B cell (primary cell): ENCODE measurements at regions not wholly inside any gene's neighbourhood (a gene's known extent, or its start where the extent isn't known, plus 50 kb on each side); places are given as distances from the start of the nearest gene placed in this dataset.
"Not testable (repeated sequence)": the region's sequence is repeated elsewhere in the genome, so short reads cannot be mapped to it uniquely, and the experiment has no call there.

Experiments used
- ATAC-seq: fragments of 200-7000 bp; cut with Tn5 transposase; one replicate; pipeline ENCODE4 v1.10.0; 2021; ENCODE audit warnings: low read depth, mild to moderate bottlenecking, moderate number of reproducible peaks, moderate library complexity
- CTCF ChIA-PET: fragments of 350-600 bp; sonication (Branson Sonifier 250); formaldehyde crosslinking; loops from one replicate; lab custom pipeline; 2021; ENCODE audit warnings: antibody characterized with exemption, inconsistent platforms; lab: Charles Lee
- POLR2A ChIA-PET: fragments of 350-600 bp; sonication (Branson Sonifier 250); formaldehyde crosslinking; loops from one replicate; lab custom pipeline; 2021; ENCODE audit warnings: antibody characterized with exemption; lab: Charles Lee
- DNase-seq: peaks from one replicate; pipeline ENCODE4 v3.0.0; 2013
- H2AFZ ChIP-seq: 2 replicates; pipeline ENCODE4 v1.6.1; 2012; ENCODE audit warnings: mild to moderate bottlenecking, low read depth, low read length; ENCODE audit not compliant: insufficient read depth, poor library complexity, severe bottlenecking
- H3K27ac ChIP-seq, 2 donors: 1 replicate in 1 of 2; 2 replicates in 1 of 2; pipeline ENCODE4 v1.5.1; 2012 to 2013; ENCODE audit warnings: low read length in 2 of 2, mild to moderate bottlenecking in 2 of 2, moderate library complexity in 1 of 2
- H3K27me3 ChIP-seq, 4 experiments: fragments of 200-600 bp in 1 of 4; sonication (generic) in 1 of 4; replicated peaks in 1 of 4; 1 replicate in 2 of 4; 2 replicates in 2 of 4; pipeline versions ENCODE4 v1.6.1 to v1.7.0; 2013 to 2016; ENCODE audit warnings: low read length in 3 of 4, mild to moderate bottlenecking in 2 of 4, mixed read lengths in 1 of 4, moderate library complexity in 1 of 4; ENCODE audit not compliant: insufficient read depth in 4 of 4, control insufficient read depth in 3 of 4; ENCODE audit errors: control extremely low read depth in 1 of 4
- H3K36me3 ChIP-seq, 2 experiments: replicated peaks in 1 of 2; 1 replicate in 1 of 2; 2 replicates in 1 of 2; pipeline versions ENCODE4 v1.6.1 to v1.7.1; 2013; ENCODE audit warnings: low read length in 1 of 2; ENCODE audit not compliant: insufficient read depth in 2 of 2, control insufficient read depth in 1 of 2; ENCODE audit errors: control extremely low read depth in 1 of 2, extremely low read depth in 1 of 2
- H3K4me1 ChIP-seq, 2 donors: fragments of 200-600 bp in 1 of 2; sonication (generic) in 1 of 2; 1 replicate in 1 of 2; 2 replicates in 1 of 2; pipeline versions ENCODE4 v1.5.1 to v1.6.1; 2013 to 2017; ENCODE audit warnings: low read length in 2 of 2; ENCODE audit not compliant: control insufficient read depth in 2 of 2, insufficient read depth in 2 of 2
- H3K4me2 ChIP-seq: replicated peaks from 2 replicates; pipeline ENCODE3; 2012; ENCODE audit warnings: mild to moderate bottlenecking, low read depth, low read length; ENCODE audit not compliant: poor library complexity, severe bottlenecking
- H3K4me3 ChIP-seq, 5 experiments: fragments of 200-600 bp in 1 of 5; sonication (generic) in 1 of 5; 1 replicate in 3 of 5; 2 replicates in 2 of 5; pipeline versions ENCODE4 v1.5.1 to v1.7.0; 2011 to 2016; ENCODE audit warnings: low read length in 4 of 5, mild to moderate bottlenecking in 4 of 5, low read depth in 2 of 5, control low read depth in 1 of 5, moderate library complexity in 1 of 5; ENCODE audit not compliant: insufficient read depth in 1 of 5; ENCODE audit errors: control extremely low read depth in 1 of 5, extremely low read depth in 1 of 5
- H3K79me2 ChIP-seq: fragments of 200-600 bp; sonication (generic); one replicate; pipeline ENCODE4 v1.6.0; 2016; ENCODE audit warnings: low read length; ENCODE audit not compliant: control insufficient read depth, insufficient read depth
- H3K9ac ChIP-seq: fragments of 200-600 bp; sonication (generic); 2 replicates; pipeline ENCODE4 v1.6.1; 2017; ENCODE audit warnings: mild to moderate bottlenecking, low read length, moderate library complexity
- H3K9me3 ChIP-seq, 3 donors: one replicate each; pipeline versions ENCODE4 v1.6.1 to v1.7.1; 2013; ENCODE audit warnings: low read length in 2 of 3; ENCODE audit not compliant: control insufficient read depth in 2 of 3, insufficient read depth in 1 of 3; ENCODE audit errors: control extremely low read depth in 1 of 3
- H4K20me1 ChIP-seq: 2 replicates; pipeline ENCODE4 v1.6.0; 2012; ENCODE audit warnings: mild to moderate bottlenecking, low read length; ENCODE audit not compliant: insufficient read depth, control insufficient read depth, poor library complexity, severe bottlenecking
- H3K27ac Mint-ChIP-seq: one replicate; pipeline ENCODE4 v1.8.0; 2021; ENCODE audit warnings: mixed read lengths
- H3K27me3 Mint-ChIP-seq: one replicate; pipeline ENCODE4 v1.8.0; 2021; ENCODE audit warnings: mixed read lengths
- H3K4me1 Mint-ChIP-seq: one replicate; pipeline ENCODE4 v1.8.0; 2021; ENCODE audit warnings: mixed read lengths
- H3K4me3 Mint-ChIP-seq: one replicate; pipeline ENCODE4 v1.8.0; 2021; ENCODE audit warnings: mixed read lengths
- H3K9me3 Mint-ChIP-seq: one replicate; pipeline ENCODE4 v1.8.0; 2022; ENCODE audit warnings: mixed read lengths; ENCODE audit not compliant: insufficient read depth
- EZH2 ChIP-seq: IDR thresholded peaks from 2 replicates; pipeline ENCODE4 v1.6.1; 2012; ENCODE audit warnings: borderline replicate concordance, low read depth, mild to moderate bottlenecking, moderate library complexity, low read length; ENCODE audit not compliant: insufficient read depth, poor library complexity, severe bottlenecking
- WGBS: methylation state at CpG from one replicate; pipeline ENCODE4 v1.1.5; 2013; ENCODE audit warnings: missing lambda C conversion rate; ENCODE audit not compliant: insufficient coverage; 5-methylcytosine and 5-hydroxymethylcytosine counted together
- intact Hi-C: fragments of 100-400 bp; cut with micrococcal nuclease; formaldehyde crosslinking; loops from one replicate; pipeline ENCODE4 v1.10.0; 2022
- TF ChIP-seq, protein P1 (sequence below): fragments of 200-600 bp; IDR thresholded peaks from one replicate; pipeline ENCODE4 v1.8.0; 2022; ENCODE audit warnings: antibody characterized with exemption, mild to moderate bottlenecking

DNA sequence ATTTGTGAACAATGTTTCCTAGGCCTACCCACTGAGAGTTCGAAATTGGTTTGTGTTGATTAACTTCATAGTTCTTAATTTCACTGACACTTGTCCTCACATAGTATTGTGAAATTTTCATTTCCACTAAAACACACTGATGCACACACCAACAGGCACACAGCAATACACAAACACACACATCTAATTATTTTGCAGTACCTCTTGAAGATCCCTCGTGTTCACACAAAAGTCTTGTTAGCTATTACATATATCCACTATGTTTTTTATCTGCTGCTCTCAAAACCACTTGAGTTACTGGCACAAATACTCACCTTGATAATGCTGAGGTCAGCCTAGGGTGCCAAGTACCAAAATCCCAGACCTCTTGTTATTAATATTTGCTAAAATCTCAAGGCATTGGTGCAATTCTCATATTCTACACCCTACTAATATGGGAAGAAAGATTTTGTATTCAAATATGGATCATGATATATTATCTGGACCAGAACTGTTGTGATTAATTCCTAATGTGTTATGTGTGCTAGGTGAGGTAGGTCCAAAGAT is 767.4 kb upstream of the CDH10 start:
- no peak for TF ChIP-seq EZH2
- TF ChIP-seq, protein P1, sequence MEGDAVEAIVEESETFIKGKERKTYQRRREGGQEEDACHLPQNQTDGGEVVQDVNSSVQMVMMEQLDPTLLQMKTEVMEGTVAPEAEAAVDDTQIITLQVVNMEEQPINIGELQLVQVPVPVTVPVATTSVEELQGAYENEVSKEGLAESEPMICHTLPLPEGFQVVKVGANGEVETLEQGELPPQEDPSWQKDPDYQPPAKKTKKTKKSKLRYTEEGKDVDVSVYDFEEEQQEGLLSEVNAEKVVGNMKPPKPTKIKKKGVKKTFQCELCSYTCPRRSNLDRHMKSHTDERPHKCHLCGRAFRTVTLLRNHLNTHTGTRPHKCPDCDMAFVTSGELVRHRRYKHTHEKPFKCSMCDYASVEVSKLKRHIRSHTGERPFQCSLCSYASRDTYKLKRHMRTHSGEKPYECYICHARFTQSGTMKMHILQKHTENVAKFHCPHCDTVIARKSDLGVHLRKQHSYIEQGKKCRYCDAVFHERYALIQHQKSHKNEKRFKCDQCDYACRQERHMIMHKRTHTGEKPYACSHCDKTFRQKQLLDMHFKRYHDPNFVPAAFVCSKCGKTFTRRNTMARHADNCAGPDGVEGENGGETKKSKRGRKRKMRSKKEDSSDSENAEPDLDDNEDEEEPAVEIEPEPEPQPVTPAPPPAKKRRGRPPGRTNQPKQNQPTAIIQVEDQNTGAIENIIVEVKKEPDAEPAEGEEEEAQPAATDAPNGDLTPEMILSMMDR, result no peak
- intact Hi-C loops, result no loop called here
- Mint-ChIP-seq H3K4me1 (no peaks in the 10 kb centered on the region), H3K27me3 (no peaks in the 10 kb centered on the region), H3K27ac (no peak overlapping the region), H3K4me3 (no peak overlapping the region), H3K9me3 (peaks cover 17% of the 10 kb centered on the region)
- no peak for ATAC-seq
- Histone ChIP-seq H3K9me3 (peaks cover 0 to 2% (median 0%) of the 10 kb centered on the region in 3 donors), H3K9ac (no peak overlapping the region), H4K20me1 (no peaks in the 10 kb centered on the region), H3K4me3 (no peak overlapping the region), H3K4me2 (no peak overlapping the region), H3K36me3 (no peaks in the 10 kb centered on the region), H3K79me2 (no peaks in the 10 kb centered on the region), H3K27me3 (no peaks in the 10 kb centered on the region), H2AFZ (no peak overlapping the region), H3K27ac (no peak overlapping the region), H3K4me1 (no peaks in the 10 kb centered on the region)
- no peak for DNase-seq
- WGBS, result 80% methylated on average over 1 of the region's 2 CpGs
- POLR2A ChIA-PET, result no interaction called here
- CTCF ChIA-PET, result no interaction called here

DNA sequence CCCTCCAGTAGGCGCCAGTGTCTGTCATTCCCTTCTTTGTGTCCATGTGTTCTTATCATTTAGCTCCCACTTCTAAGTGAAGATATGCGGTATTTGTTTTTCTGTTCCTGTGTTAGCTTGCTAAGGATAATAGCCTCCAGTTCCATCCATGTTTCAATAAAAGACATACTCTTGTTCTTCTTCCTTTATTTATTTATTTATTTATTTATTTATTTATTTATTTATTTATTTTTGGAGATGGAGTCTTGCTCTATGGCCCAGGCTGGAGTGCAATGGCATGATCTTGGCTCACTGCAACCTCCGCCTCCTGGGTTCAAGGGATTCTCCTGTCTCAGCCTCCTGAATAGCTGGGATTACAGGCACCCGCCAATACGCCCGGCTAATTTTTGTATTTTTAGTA is 762.6 kb upstream of the CDH10 start:
- WGBS, result no CpG with 5 or more reads among the region's 6 CpGs
- H3K9ac ChIP-seq, H3K4me3 ChIP-seq, H3K9me3 ChIP-seq, H3K4me2 ChIP-seq, H3K4me3 Mint-ChIP-seq, H2AFZ ChIP-seq, H3K27ac Mint-ChIP-seq, H3K36me3 ChIP-seq, H3K9me3 Mint-ChIP-seq, POLR2A ChIA-PET, H3K27me3 Mint-ChIP-seq, H4K20me1 ChIP-seq, H3K27me3 ChIP-seq, H3K79me2 ChIP-seq, DNase-seq, intact Hi-C loops, CTCF ChIA-PET, H3K27ac ChIP-seq, H3K4me1 Mint-ChIP-seq, H3K4me1 ChIP-seq, ATAC-seq: not testable (repeated sequence)
